Stimulated activated CD8-positive, alpha-beta memory T cell treated with anti-CD3 and anti-CD28 coated beads, Interleukin-7, amount 100 ng/mL, for 1 hour (primary cell): ENCODE measurements at regions not wholly inside any gene's neighbourhood (a gene's known extent, or its start where the extent isn't known, plus 50 kb on each side); places are given as distances from the start of the nearest gene placed in this dataset.
"Not testable (repeated sequence)": the region's sequence is repeated elsewhere in the genome, so short reads cannot be mapped to it uniquely, and the experiment has no call there.

Experiments used
- DNase-seq, 2 donors: peaks; one replicate each; pipeline ENCODE4 v3.0.0-alpha.2; 2020; ENCODE audit warnings: low read depth in 2 of 2

DNA sequence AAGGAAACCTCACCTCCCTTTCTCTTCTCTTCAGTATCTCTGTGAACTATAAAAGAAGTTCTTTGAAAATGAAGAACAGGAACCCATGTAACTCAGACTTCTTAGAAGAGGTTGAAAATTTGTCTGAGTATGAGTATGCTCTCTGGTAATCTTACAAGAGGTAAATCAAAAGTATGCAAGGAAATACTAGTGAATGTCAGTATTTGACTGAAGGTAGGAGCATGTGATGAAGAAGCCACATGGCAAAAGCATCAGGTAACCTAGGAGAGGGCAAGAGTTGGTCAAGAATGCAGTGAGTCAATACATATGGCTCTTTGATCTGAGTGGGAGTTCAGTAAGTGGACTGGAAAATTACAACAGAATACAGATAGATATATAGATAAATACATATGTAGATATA lies 133.0 kb upstream of the NECTIN3 start:
- DNase-seq = no peak

DNA sequence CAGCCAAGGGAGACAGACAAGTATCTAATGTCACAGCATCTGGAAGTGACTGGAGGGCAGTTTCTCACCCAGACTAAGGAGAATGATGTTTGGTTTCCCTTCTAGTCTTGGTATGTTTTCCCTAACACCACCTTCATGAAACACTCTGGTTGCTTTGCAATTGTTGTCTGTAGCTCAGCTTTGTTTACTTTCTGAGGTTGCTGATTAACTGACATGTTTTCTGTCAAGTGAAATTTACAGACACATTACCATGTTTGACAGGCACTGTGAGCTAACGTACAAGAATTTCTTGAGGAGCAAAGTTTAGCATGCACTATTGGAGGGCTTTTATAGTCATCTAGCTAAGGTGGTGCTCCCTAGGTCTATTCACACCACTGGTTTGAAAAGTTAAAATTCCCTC lies 131.6 kb upstream of the NECTIN3 start:
- DNase-seq = no peak

DNA sequence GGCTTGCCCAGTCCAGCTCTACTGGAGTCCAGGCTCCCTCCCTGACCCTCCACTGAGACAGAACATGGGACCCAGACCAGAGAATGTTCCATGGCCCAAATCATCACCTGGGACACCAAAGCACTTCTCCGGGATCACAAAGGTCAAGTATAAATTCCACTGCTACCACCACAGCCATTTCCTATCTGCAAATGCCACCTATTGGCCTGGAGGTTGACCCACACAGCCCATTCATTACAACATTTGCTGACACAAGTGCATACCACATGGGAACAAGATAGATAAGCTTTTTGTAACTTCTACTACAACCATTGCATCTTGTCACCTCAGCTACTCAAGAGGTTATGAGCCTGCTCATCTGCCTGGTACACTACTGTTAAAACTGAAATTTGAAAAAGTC lies 126.8 kb upstream of the NECTIN3 start:
- no peak for DNase-seq

DNA sequence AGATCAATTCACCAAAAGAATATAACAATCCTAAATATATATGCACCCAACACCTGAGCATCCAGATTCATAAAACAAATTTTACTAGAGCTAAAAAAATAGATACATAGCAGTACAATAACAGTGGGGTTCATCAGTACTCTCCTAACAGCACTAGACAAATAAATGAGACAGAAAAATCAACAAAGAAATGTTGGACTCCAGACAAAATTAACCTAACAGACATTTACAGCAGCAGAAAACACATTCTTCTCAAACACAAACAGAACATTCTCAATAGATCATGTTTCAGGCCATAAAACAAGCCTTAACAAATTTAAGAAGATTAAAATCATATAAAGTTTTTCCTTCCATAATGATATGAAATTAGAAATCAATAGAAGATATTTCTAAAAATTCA lies 124.8 kb upstream of the NECTIN3 start:
- DNase-seq = no peak

DNA sequence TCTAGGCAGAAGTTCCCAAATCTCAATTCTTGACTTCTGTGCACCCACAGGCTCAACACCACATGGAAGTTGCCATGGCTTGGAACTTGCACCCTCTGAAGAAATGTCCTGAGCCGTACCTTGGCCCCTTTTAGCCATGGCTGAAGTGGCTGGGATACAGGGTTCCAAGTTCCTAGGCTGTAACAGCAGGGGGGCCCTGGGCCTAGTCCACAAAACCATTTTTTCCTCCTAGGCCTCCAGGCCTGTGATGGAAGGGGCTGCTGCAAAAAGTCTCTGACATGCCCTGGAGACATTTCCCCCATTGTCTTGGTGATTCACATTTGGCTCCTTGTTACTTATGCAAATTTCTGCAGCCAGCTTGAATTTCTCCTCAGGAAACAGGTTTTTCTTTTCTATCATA lies 122.4 kb upstream of the NECTIN3 start:
- DNase-seq = not testable (repeated sequence)

DNA sequence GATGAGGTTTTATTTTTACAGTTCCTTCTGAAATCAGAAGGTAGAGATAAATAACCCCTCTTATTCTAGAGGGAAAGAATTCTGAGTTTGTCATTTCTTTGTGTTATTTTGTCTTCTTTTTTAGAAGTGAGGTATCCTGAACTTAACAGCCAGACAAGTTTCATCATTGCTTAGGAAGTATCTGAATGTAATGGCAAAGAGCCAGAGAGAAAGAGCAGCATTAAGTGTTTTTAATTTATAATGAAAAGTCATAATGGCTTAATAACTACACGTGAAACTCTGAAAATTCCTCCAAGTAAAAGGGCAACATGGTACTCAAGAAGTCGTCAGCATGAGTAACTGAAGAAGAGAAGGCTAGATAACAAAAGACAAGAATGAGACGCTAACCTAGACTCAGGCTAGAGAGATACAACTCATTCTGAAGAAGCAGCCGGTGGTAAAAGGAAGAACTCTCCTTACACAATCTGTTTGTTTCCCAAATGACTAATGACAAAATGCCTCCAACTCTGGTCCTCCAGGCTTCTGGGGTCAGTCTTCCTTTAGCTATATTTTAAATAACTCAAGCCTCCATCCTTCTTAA lies 116.2 kb upstream of the NECTIN3 start:
- no peak for DNase-seq

DNA sequence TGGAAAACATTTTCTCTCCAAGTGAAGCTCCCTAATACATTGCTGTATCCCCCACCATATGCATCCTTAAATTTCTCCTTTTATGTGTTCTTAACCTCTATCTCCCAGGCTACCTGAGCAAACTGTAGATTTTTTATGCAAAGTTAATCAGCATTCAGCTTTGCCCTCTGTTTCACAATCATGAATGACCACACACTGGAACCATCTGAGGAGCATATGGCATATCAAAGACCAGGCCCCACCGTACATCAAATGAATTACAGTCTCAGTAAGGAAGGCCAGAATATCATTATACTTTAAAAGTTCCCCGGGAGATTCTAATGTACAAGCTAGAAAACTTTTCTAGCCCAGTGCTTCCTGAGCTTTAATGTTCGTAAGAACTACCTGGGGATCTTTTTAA lies 115.5 kb upstream of the NECTIN3 start:
- no peak for DNase-seq

DNA sequence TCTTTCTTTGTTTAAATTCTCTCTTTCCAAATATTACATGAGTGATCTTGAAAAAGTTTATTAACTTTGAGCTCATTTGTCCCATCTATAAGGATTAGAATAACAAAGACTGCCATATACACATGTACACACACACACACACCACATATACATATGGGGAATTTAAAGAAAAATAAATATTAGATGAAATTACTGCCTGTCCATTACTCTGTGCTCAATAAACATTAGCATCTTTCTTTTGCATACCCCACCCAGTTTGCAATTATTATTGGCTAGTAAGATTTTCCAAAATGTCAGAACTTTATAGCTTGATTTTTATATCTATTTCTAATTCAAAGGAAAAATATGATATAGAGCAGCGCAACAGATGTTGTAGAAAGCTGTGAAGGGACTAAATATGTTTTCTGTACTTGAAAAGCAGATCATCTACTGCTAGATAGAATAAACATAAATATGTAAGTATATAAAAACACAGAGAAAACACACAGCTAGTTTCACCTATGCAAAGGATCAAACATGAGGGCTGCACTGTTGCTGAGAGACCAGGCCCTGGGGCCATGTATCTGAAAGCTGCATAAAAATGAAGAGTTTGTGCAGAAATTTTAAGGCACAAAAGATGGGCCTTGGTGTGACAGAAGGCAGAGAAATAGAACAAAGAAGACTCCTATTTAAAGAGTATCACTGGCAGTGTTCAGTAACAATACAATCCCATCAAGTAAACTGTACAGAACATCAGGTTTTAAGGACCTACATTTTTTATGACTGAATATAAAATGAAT lies 114.2 kb upstream of the NECTIN3 start:
- no peak for DNase-seq

DNA sequence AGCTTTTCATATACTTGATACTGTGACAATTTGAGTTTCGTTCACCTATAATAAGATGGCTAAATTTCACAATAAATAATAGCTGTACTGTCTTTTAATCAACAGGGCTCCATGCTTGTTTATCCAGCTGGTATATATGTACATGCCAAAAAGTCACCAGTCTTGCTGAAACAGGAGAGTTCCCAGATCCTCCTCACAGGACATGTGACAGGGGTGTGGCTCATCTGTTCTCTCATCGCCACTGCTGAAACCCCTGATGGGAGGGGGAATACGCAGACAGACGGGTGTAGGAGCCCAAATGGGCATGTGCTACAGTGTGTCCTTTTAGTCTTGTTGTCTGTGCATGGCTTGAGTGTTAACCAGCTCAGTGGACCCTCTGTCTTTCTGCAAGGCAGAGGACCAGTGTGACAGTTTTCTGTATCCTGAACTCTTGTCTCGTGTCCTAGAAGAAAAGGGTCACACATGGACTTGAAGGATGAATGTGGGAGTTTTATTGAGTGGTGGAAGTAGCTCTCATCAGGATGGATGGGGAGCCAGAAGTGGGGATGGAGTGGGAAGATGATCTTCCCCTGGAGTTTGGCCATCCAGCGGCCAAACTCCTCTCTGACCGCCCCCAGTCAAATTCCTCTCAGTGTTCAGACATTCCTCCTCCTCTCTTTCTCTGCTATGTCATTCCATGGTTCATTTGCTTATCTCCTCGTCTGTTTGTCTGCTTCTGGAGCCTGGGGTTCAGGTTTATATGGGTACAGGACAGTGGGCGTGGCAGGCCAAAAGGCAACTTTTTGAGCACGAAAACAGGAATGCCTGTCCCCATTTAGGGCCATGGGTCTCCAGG lies 113.1 kb upstream of the NECTIN3 start:
- no peak for DNase-seq

DNA sequence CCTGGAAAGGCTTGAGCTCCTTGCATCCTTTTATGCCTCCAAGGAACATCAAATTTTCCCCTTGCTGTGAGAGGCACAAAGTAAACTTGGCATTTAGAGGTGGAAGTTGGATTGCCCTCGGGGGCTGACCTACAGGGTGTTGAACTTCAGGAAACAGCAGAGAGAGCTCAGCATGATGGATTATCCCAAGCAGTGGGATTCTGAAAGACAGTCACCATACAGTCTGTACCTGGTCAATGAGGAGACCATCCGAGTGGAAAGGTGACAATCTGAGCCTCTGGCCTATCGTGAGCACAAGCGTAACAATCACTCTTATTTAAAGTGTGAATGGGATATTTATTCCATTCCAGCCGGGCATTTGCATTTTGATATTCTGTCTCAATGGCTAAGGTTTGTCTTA lies 105.6 kb upstream of the NECTIN3 start:
- DNase-seq = no peak

DNA sequence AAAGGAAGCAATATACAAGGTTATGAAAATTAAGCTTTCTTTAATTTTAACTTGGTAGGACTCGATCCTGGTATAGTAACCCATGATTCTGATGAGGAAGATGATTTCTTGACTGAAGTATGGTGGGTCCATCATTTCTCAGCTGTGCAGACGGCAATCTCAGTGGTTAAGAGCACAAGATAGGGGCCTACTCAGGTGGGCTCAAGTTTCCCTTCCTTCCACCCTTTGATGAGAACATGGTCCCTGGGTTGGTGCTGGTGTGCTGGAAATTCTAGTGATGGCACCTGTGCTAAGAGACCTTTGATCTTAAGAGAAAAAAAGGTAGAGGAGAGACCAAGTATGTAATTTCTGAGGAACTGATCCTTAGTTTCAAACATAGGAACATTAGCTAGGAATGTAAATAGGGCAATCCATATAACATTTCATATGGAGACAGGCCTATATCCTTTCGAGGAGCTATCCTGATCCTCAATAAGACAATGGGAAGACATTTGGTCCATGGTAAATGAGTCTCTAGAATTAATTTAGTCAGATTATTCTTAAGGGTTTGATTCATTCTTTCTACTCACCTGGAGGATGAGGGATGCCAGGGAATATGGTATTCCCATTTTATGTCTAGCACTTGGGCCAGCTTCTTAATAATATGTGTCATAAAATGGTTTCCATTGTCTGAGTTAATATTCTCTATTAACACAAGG lies 104.5 kb upstream of the NECTIN3 start:
- DNase-seq = no peak

DNA sequence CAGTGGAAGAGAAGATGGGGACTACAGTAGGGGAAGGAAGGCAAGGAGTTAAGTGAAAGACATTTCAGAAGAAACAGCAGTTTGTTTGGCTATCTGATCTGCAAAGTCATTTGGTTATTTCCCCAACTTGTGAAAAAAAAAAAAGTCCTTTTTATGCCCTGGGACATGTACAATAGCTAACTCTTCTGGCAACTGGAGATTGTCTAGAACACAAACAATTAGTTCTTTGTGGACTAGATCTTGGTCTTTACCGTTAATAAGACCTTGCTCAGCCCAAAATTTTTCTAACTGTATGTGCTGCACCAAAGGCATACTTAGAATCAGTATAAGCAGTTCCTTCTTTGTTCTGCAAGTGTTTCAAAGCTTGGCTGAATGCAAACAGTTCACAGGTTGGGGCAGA lies 103.5 kb upstream of the NECTIN3 start:
- DNase-seq = no peak

DNA sequence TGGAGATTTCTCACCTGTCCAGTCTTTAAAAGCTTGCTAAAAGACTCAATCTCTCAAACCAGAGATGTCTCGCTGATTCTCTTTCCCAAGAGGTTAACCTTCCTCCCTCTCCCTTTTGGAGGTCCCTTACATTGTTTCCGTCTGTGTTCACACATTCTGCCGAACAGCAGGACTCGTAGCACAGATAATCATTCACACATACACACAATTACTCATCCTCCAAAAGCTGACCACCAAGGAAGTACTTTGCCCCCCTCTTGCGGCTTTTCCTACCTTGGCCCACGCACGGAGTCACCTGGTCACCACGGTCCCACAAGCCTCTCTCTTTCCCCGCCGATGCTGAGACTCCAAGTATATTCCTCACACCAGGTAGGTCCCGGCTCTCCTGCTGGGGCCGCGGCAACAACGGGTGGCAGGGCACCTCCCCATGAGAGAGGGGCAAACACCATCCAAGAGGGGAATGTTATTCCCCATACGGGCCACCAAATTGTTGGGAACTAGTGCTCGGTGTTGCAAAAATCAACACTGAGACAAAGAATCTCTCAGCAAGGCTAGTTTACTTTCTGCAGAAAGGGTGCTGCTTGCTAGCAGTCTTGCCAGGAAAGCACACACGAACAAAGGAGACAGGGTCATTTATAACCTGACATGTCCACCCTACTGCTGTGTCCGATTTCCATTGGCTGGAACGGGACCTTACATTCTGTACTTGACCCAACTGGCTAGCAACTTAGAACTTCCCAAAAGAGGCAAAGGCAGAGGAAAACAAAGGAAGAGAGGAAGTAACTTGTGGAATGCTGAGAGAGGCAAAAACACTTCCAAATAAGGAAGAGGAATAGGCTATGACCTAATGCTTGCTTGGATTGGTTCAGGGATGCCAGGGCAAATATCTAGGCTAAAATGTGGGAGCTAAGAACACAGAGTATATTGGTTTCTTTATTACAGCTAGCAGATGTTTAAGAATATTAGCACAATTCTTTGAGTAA lies 102.1 kb upstream of the NECTIN3 start:
- DNase-seq = no peak

DNA sequence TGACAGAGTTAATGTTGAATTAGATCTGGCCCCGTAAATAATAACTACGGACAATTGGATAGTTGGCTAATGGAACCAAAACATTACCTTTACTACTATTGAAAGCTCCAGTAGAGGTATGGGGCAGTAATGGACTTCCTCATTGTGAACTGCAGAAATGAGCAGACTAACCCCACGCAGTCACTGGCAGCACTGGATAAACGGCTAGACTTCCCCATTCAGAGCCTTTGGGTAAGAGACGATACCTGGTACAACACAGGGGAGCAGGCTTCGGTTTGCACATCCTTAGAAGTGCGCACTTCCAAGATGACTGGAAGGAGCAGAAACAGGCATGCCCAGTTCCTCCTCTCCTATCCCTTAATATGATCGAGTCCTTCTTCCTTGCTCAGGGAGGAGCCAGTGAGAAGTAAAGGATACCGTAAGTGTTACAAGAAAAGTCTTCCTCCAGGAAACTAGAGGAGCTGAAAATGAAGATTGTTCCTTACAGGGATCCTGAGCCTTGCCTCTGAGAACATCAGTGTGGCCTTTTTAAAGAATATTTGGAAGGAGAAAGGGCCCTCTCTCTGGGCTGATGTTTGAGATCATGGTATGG lies 100.5 kb upstream of the NECTIN3 start:
- DNase-seq = no peak

DNA sequence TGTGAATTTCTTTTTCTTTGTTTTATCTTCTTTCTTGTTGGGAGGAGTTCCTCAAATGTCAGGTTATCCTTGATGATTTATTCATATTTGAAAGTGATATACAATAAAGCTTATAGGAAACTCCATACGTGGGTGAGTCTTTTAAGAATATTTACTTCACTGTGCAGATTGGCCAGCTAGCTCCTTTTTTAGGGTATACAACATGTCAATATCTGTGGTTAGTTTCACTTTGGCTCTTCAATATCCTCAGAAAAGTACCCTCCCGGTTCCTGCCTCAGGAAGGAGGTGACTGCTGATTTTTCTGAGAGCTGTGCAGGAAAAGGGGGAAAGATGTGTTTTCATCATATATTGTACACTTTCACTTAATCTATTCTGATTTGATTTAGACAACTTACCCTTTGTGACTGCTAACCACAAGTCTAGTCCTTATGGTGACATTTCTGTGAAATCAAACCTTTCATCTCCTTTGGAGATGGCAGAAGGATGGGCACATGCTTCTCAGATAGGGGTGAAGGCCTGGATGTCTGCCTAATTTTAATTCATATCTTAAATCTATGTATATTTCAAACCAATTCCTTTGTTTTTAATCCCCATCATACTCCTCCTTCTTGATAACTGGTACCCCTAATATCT lies 98.2 kb upstream of the NECTIN3 start:
- DNase-seq = no peak

DNA sequence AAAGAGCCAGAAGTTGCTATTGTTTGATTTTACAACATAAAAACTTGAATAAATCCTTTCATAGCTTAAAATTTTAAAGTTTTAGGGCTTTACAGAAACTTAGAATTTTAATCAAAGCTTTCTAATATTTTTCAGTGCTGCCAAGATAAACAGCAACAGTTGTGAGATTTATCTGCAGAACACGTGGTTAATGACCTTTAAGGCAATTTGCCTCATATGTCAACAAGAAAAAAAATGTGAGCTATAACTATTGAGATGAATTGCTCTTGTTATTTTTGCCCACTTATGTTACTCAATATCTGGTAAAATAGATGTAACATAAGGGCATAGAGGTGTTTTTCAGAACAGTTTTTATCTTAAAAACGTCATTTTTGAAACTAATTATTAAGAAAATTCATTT lies 96.7 kb upstream of the NECTIN3 start:
- no peak for DNase-seq

DNA sequence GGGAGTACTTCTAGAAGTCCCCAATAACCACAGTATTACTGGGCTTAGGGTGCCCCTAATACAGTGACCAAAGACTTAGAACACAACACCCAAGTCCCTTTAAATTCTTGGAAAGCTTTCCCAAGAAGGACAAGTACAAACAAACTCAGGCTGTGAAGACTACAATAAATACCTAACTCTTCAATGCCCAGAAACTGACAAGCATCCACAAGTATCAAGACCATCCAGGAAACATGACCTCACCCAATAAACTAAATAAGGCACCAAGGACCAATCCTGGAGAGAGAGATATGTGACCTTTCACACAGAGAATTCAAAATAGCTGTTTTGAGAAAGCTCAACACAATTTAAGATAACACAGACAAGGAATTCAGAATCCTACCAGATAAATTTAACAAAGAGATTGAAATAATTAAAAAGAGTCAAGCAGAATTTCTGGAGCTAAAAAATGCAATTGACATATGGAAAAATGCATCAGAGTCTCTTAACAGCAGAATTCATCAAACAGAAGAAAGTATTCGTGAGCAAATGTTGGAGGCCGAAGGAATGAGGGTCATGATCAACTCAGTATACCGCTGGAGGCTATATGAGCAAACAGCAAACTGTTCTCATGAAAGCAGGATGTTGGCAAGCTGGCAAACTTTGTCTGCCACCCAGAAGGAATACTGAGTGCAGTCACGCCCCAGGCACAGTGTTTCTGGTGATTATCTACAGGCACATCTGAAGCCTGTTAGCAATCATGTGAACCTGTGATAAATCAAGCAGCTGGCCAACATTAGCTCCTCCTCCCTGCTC lies 87.0 kb upstream of the NECTIN3 start:
- DNase-seq = no peak

DNA sequence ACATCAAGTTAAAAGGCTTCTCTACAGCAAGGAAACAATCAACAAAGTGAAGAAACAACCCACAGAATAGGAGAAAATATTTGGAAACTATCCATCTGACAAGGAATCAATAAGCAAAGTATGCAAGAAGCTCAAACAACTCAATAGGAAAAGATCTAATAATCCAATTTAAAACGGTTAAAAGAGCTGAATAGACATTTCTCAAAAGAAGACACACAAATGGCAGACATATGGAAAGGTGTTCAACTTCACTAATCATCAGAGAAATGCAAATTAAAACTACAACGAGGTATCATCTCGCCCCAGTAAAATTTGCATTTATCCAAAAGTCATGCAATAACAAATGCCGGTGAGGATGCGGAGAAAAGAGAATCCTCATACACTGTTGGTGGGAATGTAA lies 82.2 kb upstream of the NECTIN3 start:
- DNase-seq = no peak

DNA sequence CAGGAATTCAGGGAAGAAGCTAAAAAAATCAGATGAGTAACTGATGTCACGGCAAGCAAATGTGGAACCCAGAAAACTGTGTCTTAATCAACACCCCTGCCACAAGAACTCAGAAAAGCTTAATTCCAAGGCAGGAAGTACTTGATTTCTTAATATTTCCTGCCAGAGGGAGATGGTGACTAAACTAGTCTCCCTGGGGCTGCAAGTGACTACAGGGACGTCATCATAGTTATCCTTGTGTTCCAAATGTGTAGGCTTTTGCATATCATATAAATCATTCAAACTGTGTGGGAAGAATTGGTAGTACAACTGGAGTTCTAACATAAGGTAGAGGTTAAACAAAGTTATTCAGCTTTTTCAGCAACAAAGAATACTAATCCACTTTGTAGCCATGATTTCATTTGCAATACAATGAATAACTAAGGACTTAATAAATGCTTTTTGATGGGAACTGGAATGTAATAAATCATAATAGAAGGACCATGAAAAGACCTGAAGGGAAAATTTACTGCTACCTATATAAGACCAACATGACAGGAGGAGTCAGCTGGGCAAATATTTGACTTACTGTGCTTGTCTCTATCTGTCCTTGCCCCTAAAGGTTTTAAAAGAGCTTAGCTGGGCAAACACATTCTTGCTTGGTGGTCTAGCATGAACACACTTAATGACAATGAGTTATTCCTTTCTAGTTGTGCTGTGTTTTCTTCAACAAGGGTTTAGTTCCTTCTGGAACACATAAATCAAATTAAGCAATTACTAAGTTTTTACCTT lies 76.0 kb upstream of the NECTIN3 start:
- no peak for DNase-seq
